Heart right ventricle (tissue), 16 donors: ENCODE measurements at regions not wholly inside any gene's neighbourhood (a gene's known extent, or its start where the extent isn't known, plus 50 kb on each side); places are given as distances from the start of the nearest gene placed in this dataset.

Experiments used
- ATAC-seq, 8 donors: fragments of 200-7000 bp; cut with Tn5 transposase; one replicate each; pipeline ENCODE4 v1.9.1; 2020; ENCODE audit warnings: mild to moderate bottlenecking in 8 of 8, moderate library complexity in 8 of 8, moderate number of reproducible peaks in 1 of 8
- DNase-seq, 2 donors: peaks; one replicate each; pipeline ENCODE4 v3.0.0-alpha.2; 2020
- H3K27ac ChIP-seq, 10 donors: fragments of 200-600 bp; sonication (generic) in 2 of 10; one replicate each; pipeline versions ENCODE4 v1.5.0 to v1.8.0; 2020 to 2022; ENCODE audit warnings: mild to moderate bottlenecking in 3 of 10
- H3K27me3 ChIP-seq, 7 donors: fragments of 200-600 bp; one replicate each; pipeline ENCODE4 v1.8.0; 2021 to 2022; ENCODE audit warnings: mild to moderate bottlenecking in 2 of 7
- H3K36me3 ChIP-seq, 9 donors: fragments of 200-600 bp; sonication (generic) in 1 of 9; one replicate each; pipeline versions ENCODE4 v1.5.0 to v1.8.0; 2020 to 2022; ENCODE audit warnings: mild to moderate bottlenecking in 2 of 9
- H3K4me1 ChIP-seq, 9 donors: fragments of 200-600 bp; sonication (generic) in 1 of 9; one replicate each; pipeline versions ENCODE4 v1.5.0 to v1.8.0; 2020 to 2022; ENCODE audit warnings: mild to moderate bottlenecking in 4 of 9
- H3K4me3 ChIP-seq, 10 donors: fragments of 200-600 bp; sonication (generic) in 2 of 10; one replicate each; pipeline versions ENCODE4 v1.5.0 to v1.8.0; 2020 to 2022; ENCODE audit warnings: mild to moderate bottlenecking in 7 of 10, moderate library complexity in 2 of 10
- H3K9me3 ChIP-seq, 11 donors: fragments of 200-600 bp in 10 of 11; sonication (generic) in 2 of 11; one replicate each; pipeline versions ENCODE4 v1.5.0 to v1.8.0; 2013 to 2022; ENCODE audit warnings: mild to moderate bottlenecking in 2 of 11, control low read depth in 1 of 11, moderate library complexity in 1 of 11
- WGBS, 2 donors: extraction: QIAGEN DNeasy Blood & Tissue Kit; methylation state at CpG; one replicate each; pipeline ENCODE4 v1.1.7; 2013; ENCODE audit warnings: inconsistent platforms in 1 of 2; 5-methylcytosine and 5-hydroxymethylcytosine counted together
- intact Hi-C, 10 donors: fragments of 100-400 bp; cut with DNase I; formaldehyde crosslinking; loops; one replicate each; pipeline versions ENCODE4 v1.11.1 to v1.14.2; 2022
- TF ChIP-seq, protein P1 (sequence below), 9 donors: fragments of 200-600 bp; sonication (generic) in 2 of 9; IDR thresholded peaks; one replicate each; pipeline versions ENCODE4 v1.5.0 to v1.8.0; 2021 to 2022; ENCODE audit warnings: antibody characterized with exemption in 9 of 9, mild to moderate bottlenecking in 5 of 9, moderate library complexity in 1 of 9
- donor health status: Arrhythmogenic right ventricular cardiomyopathy.
- donor health status: ischemic (EF 13 %, LVEDD 7.1; RV severe dilation, severe dysfunction).
- donor health status: healthy with polysubstance abuse.
- donor health status: DM: no; HTN: yes; CAD: no.
- donor health status: DM: no; HTN: no; CAD: no.
- donor health status: ischemic (EF 25% LVEDD 6.9; RV normal size, moderate dysfunction).
- donor health status: ischemic (EF 25% LVEDD 5.7; RV mildly dilated, moderate dysfunction).
- donor health status: healthy.
- donor health status: DM: yes; HTN: yes; CAD: no.
- donor health status: Ischemic cardiomyopathy.
- donor health status: ischemic (EF 35%, LVEDD 5.7; RV mildly dilated, moderate dysfunction).
- donor health status: nonischemic (EF 11% LVEDD 7.7; RV severe dilation, severe dysfunction).
- donor health status: DM: yes; HTN: yes; CAD: no.
- donor health status: PGD.
- donor health status: ischemic (EF 29% LVEDD 5.4; RV normal size, mild dysfunction).
- donor health status: nonischemic (EF 23%, LVEDD 6.1; RV moderate dilation, normal function).

DNA sequence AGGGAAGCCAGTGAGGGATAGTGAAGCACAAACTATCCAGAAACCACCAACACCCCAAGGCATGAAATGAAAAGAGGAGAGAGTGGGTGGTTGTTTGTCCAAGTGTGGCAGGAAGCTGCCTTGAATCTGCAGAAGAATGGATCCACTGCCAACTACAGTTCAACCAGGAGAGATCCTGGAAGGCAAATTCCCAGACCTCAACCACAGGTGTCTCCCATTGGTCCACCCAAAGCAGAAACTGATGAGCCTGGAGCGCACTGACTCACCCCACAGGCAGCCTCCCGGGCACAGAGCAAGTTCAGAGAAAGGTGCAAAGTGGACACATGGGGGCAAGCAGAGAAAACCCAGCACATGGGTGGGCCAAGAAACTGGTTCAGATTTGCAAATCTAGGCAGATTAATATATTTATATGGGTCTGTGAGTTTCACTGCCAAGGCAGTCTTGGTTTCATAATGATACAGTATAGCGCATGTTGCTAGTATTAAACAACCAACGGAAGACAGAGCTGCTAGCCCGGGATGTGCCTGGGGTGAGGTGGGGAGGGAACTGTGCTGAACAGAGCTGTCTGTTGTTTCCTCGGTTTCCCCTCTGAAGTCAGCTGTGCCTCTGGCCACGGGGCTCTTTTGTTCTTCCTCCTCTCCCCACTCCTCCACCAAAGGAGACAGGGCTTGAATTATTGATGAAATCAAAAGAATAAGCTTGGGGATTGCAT is 416.2 kb upstream of the CCDC196 start:
- intact Hi-C loops, result loop anchor here in 7 of 10 donors (1.0 to 10.0 kb wide), 5 partner anchors 108 to 905 kb away; partner anchors contain the start of gene FUT8 (in 3 of the 7)
- Histone ChIP-seq H3K27ac (no peak overlapping the region), H3K27me3 (peaks cover 0 to 12% (median 4%) of the 10 kb centered on the region in 7 donors), H3K9me3 (no peaks in the 10 kb centered on the region), H3K36me3 (no peaks in the 10 kb centered on the region), H3K4me3 (no peak overlapping the region), H3K4me1 (no peaks in the 10 kb centered on the region)
- WGBS, 2 donors, result 85% methylated on average over 7 of the region's 7 CpGs
- DNase-seq, result no peak
- TF ChIP-seq, protein P1, sequence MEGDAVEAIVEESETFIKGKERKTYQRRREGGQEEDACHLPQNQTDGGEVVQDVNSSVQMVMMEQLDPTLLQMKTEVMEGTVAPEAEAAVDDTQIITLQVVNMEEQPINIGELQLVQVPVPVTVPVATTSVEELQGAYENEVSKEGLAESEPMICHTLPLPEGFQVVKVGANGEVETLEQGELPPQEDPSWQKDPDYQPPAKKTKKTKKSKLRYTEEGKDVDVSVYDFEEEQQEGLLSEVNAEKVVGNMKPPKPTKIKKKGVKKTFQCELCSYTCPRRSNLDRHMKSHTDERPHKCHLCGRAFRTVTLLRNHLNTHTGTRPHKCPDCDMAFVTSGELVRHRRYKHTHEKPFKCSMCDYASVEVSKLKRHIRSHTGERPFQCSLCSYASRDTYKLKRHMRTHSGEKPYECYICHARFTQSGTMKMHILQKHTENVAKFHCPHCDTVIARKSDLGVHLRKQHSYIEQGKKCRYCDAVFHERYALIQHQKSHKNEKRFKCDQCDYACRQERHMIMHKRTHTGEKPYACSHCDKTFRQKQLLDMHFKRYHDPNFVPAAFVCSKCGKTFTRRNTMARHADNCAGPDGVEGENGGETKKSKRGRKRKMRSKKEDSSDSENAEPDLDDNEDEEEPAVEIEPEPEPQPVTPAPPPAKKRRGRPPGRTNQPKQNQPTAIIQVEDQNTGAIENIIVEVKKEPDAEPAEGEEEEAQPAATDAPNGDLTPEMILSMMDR (IDR thresholded peaks at IDR 0.05), result no peak
- ATAC-seq, result no peak

DNA sequence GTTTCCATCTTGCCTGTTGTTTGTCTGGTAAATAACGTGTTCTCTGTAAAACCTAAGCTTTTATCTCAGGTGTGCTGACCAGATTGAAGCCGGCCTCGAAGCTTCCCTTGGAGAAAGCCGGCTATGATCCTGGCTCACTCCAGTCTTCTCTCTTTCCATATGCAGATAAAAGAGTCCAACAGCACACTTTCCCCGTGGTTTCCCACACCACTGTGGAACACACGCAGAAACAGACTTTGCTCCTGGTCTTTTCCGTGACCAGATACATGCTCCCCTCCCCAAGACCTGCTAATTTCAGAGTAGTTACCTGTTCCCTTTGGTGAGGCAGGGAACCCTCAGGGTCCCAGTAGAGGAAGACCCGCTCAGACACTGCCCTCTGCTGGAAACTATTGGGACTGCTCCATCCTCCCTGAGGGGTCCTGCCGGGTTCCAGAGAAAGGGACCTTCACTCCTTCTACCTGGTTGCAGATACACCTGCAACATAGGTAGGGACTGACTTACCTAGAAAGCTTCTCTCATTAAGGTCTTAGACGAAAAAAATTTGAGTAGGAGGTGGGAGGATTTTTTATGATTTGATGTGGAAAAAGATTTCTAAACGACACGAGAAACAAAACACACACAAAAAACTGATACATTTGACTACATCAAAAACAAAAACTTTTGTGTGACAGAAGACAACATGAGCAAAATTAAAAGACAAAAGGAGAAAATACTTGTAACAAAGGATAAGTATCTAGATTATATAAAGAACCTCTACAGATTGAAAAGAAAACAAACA is 415.4 kb upstream of the CCDC196 start:
- ATAC-seq (peak in 4 of 8 donors; percentile 28 to 63 (median 51)), DNase-seq (peak; percentile 23 to 30)
- intact Hi-C loops, result loop anchor here in 7 of 10 donors (1.0 to 10.0 kb wide), 5 partner anchors 108 to 906 kb away; partner anchors contain the start of gene FUT8 (in 2 of the 7)
- H3K36me3 ChIP-seq, result no peaks in the 10 kb centered on the region
- H3K27ac ChIP-seq, result no peak overlapping the region
- 44 to 49% methylated on average over 12 of the region's 12 CpGs for WGBS, 2 donors
- no peak overlapping the region for H3K4me3 ChIP-seq
- TF ChIP-seq, protein P1 (IDR thresholded peaks at IDR 0.05), result peak; percentile 42 to 88 (median 77)
- H3K27me3 ChIP-seq, result peaks cover 0 to 15% (median 4%) of the 10 kb centered on the region in 7 donors
- H3K4me1 ChIP-seq, result no peaks in the 10 kb centered on the region
- no peaks in the 10 kb centered on the region for H3K9me3 ChIP-seq

DNA sequence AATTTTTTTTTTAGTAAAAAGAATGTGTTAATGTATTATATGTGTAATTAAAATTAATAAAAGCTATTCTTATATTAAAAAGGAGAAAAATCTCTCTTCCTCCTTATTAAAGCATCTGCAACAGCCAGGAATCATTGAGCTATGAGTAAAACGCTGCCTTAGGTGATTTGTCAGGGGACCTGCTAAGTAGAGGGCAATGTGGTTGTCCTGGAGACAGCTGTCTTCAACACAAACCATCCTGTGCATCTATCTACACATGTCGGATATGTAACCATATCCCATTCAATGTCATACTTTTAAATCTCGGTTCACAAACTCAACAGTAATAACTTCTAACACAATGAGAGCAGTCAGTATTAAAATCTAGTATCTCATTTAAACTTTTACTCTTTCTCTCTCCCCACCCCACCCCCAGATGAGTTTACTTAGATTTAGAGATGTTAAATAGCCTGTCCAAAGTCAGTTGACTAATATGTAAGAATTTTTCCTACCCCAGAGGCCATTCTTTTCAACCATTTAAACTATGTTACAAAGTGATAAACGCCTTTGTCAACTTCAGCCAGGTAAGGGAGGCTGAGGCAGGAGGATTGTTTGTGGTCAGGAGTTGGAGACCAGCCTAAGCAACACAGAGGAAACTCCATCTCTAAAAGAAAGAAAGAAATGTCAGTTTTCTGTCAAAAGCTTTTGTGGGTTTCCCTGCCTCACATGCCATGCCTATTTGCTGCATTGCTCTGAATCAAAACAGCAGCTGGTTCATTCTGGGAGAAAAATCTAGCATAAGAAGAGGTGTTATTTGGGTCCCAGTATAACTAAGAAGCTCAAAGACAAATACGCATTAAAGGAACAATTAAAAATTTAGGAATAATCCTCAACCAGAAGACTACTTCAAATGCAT is 413.7 kb upstream of the CCDC196 start:
- ATAC-seq (no peak), DNase-seq (no peak)
- TF ChIP-seq, protein P1 (IDR thresholded peaks at IDR 0.05), result no peak
- Histone ChIP-seq H3K4me1 (no peaks in the 10 kb centered on the region), H3K27me3 (peaks cover 0 to 15% (median 4%) of the 10 kb centered on the region in 7 donors), H3K36me3 (no peaks in the 10 kb centered on the region), H3K4me3 (no peak overlapping the region), H3K9me3 (no peaks in the 10 kb centered on the region), H3K27ac (no peak overlapping the region)
- intact Hi-C loops, result loop anchor here in 5 of 10 donors (5.0 to 10.0 kb wide), 3 partner anchors 110 to 908 kb away; partner anchors contain the start of gene FUT8 (in 2 of the 5)
- WGBS, 2 donors, result 82 to 86% methylated on average over 5 of the region's 5 CpGs
